PFSK-1 (cell line): ENCODE measurements at regions not wholly inside any gene's neighbourhood (a gene's known extent, or its start where the extent isn't known, plus 50 kb on each side); places are given as distances from the start of the nearest gene placed in this dataset.

Experiments used
- FOXP2 ChIP-seq: optimal IDR thresholded peaks from 2 replicates; pipeline ENCODE3; 2011; ENCODE audit warnings: borderline replicate concordance, control low read depth, inconsistent platforms; ENCODE audit not compliant: insufficient read depth; ENCODE audit errors: extremely low read length, extremely low read depth
- POLR2AphosphoS5 ChIP-seq: IDR thresholded peaks from 2 replicates; pipeline ENCODE4 v1.6.1; 2012; ENCODE audit warnings: low read depth, mild to moderate bottlenecking, control low read depth, low read length, moderate library complexity
- REST ChIP-seq, 2 experiments: IDR thresholded peaks; 2 replicates each; pipeline versions ENCODE4 v1.6.1 to v1.8.0; 2011 to 2012; ENCODE audit warnings: low read depth in 2 of 2, low read length in 2 of 2, control low read depth in 1 of 2, inconsistent platforms in 1 of 2, mild to moderate bottlenecking in 1 of 2, moderate library complexity in 1 of 2; ENCODE audit not compliant: insufficient read depth in 1 of 2
- SIN3A ChIP-seq: IDR thresholded peaks from 2 replicates; pipeline ENCODE4 v1.6.1; 2012; ENCODE audit warnings: mild to moderate bottlenecking, low read length, moderate library complexity, borderline replicate concordance; ENCODE audit not compliant: insufficient read depth
- TAF1 ChIP-seq: IDR thresholded peaks from 2 replicates; pipeline ENCODE4 v1.6.1; 2012; ENCODE audit warnings: low read length, control low read depth, borderline replicate concordance; ENCODE audit not compliant: insufficient read depth

DNA sequence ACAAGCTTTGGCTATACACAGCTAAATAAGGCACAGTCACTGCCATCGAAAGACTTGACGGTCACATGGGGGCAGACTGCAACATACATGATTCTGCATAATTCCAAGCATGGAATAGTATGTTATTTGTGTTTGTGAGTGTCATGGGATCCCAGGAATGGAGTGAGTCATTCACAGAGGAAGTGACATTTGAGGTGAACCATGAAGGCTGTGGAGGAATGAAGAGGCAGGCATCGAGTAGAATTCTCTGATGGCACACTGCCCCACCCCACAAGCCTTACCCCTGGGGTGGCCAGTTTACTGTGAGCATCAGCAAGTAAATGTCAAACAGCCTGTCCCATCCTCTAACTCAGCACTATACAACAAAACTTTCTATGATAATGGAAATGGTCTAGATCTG lies 619.7 kb downstream of the MID1IP1 start:
- no peak for TF ChIP-seq SIN3A
- TF ChIP-seq TAF1 = no peak
- no peak for TF ChIP-seq REST (IDR thresholded peaks at IDR 0.05; ENCODE audit: insufficient read depth in 1 of 2, low read depth in 2 of 2, low read length in 2 of 2)
- no peak for TF ChIP-seq FOXP2
- TF ChIP-seq POLR2AphosphoS5 = no peak

- TF ChIP-seq TAF1 = no peak
- TF ChIP-seq SIN3A = no peak
- TF ChIP-seq REST (IDR thresholded peaks at IDR 0.05; ENCODE audit: insufficient read depth in 1 of 2, low read depth in 2 of 2, low read length in 2 of 2) = no peak
- no peak for TF ChIP-seq FOXP2
- TF ChIP-seq POLR2AphosphoS5 = no peak
Measured at GRCh38 chrX:39425124-39425806, 624.0 kb downstream of the MID1IP1 start.

- TF ChIP-seq SIN3A (no peak), REST (IDR thresholded peaks at IDR 0.05; ENCODE audit: insufficient read depth in 1 of 2, low read depth in 2 of 2, low read length in 2 of 2) (no peak), FOXP2 (no peak), POLR2AphosphoS5 (no peak), TAF1 (no peak)
Measured at GRCh38 chrX:39426101-39426500, 624.8 kb downstream of the MID1IP1 start.

- TF ChIP-seq POLR2AphosphoS5 (no peak), FOXP2 (no peak), TAF1 (no peak)
Measured at GRCh38 chrX:39427492-39427891, 626.2 kb downstream of the MID1IP1 start.

DNA sequence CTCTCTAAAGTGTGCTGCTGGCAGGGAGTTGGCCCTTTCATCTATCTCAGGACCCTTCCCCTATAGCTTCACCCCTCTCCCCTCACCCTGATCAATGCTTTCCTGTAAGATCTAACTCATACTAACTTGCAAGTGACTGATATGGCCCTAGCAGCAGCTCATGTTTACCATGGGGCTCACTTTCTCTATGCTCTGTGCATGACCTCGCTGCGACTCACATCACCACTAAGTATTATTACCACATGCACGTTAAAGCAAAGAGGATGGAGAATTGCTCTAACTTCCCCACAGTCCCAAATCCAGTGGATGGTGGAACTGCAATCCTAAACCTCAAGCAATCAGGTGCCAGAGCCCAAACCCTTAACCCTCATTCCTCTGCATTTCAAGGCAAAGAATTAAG lies 626.6 kb downstream of the MID1IP1 start:
- TF ChIP-seq REST (IDR thresholded peaks at IDR 0.05; ENCODE audit: insufficient read depth in 1 of 2, low read depth in 2 of 2, low read length in 2 of 2) (no peak), POLR2AphosphoS5 (no peak), TAF1 (no peak), SIN3A (no peak), FOXP2 (no peak)
